ENCODE measurements at regions not wholly inside any gene's neighbourhood (a gene's known extent, or its start where the extent isn't known, plus 50 kb on each side); places are given as distances from the start of the nearest gene placed in this dataset.
"Not testable (repeated sequence)": the region's sequence is repeated elsewhere in the genome, so short reads cannot be mapped to it uniquely, and the experiment has no call there.

DNA sequence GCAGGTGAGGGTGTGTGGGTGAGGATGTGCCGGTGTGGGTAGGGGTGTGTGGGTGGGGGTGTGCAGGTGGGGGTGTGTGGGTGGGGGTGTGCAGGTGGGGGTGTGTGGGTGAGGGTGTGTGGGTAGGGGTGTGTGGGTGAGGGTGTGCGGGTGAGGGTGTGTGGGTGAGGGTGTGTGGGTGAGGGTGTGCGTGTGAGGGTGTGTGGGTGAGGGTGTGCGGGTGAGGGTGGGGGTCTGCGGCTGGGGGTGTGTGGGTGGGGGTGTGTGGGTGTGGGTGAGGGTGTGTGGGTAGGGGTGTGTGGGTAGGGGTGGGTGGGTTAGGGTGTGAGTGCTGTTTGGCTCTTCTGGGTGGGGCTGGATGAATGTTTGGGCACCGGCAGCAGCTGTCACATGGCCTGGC lies 241.4 kb upstream of the POTED start:
- no peak overlapping the region for H3K27ac Mint-ChIP-seq
- H3K27me3 Mint-ChIP-seq (ENCODE audit: low read depth): no peaks in the 10 kb centered on the region; the same call in 1 of the 2 replicates
- TF ChIP-seq, protein P1, sequence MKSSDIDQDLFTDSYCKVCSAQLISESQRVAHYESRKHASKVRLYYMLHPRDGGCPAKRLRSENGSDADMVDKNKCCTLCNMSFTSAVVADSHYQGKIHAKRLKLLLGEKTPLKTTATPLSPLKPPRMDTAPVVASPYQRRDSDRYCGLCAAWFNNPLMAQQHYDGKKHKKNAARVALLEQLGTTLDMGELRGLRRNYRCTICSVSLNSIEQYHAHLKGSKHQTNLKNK (CRISPR knock-in tag; IDR thresholded peaks at IDR 0.05): no peak
- TF ChIP-seq, protein P2, sequence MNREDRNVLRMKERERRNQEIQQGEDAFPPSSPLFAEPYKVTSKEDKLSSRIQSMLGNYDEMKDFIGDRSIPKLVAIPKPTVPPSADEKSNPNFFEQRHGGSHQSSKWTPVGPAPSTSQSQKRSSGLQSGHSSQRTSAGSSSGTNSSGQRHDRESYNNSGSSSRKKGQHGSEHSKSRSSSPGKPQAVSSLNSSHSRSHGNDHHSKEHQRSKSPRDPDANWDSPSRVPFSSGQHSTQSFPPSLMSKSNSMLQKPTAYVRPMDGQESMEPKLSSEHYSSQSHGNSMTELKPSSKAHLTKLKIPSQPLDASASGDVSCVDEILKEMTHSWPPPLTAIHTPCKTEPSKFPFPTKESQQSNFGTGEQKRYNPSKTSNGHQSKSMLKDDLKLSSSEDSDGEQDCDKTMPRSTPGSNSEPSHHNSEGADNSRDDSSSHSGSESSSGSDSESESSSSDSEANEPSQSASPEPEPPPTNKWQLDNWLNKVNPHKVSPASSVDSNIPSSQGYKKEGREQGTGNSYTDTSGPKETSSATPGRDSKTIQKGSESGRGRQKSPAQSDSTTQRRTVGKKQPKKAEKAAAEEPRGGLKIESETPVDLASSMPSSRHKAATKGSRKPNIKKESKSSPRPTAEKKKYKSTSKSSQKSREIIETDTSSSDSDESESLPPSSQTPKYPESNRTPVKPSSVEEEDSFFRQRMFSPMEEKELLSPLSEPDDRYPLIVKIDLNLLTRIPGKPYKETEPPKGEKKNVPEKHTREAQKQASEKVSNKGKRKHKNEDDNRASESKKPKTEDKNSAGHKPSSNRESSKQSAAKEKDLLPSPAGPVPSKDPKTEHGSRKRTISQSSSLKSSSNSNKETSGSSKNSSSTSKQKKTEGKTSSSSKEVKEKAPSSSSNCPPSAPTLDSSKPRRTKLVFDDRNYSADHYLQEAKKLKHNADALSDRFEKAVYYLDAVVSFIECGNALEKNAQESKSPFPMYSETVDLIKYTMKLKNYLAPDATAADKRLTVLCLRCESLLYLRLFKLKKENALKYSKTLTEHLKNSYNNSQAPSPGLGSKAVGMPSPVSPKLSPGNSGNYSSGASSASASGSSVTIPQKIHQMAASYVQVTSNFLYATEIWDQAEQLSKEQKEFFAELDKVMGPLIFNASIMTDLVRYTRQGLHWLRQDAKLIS (CRISPR knock-in tag; IDR thresholded peaks at IDR 0.05; ENCODE audit: borderline replicate concordance): no peak
- TF ChIP-seq, protein P3, sequence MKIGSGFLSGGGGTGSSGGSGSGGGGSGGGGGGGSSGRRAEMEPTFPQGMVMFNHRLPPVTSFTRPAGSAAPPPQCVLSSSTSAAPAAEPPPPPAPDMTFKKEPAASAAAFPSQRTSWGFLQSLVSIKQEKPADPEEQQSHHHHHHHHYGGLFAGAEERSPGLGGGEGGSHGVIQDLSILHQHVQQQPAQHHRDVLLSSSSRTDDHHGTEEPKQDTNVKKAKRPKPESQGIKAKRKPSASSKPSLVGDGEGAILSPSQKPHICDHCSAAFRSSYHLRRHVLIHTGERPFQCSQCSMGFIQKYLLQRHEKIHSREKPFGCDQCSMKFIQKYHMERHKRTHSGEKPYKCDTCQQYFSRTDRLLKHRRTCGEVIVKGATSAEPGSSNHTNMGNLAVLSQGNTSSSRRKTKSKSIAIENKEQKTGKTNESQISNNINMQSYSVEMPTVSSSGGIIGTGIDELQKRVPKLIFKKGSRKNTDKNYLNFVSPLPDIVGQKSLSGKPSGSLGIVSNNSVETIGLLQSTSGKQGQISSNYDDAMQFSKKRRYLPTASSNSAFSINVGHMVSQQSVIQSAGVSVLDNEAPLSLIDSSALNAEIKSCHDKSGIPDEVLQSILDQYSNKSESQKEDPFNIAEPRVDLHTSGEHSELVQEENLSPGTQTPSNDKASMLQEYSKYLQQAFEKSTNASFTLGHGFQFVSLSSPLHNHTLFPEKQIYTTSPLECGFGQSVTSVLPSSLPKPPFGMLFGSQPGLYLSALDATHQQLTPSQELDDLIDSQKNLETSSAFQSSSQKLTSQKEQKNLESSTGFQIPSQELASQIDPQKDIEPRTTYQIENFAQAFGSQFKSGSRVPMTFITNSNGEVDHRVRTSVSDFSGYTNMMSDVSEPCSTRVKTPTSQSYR (CRISPR knock-in tag; IDR thresholded peaks at IDR 0.05): no peak
- TF ChIP-seq, protein P4, sequence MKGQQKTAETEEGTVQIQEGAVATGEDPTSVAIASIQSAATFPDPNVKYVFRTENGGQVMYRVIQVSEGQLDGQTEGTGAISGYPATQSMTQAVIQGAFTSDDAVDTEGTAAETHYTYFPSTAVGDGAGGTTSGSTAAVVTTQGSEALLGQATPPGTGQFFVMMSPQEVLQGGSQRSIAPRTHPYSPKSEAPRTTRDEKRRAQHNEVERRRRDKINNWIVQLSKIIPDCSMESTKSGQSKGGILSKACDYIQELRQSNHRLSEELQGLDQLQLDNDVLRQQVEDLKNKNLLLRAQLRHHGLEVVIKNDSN (CRISPR knock-in tag; IDR thresholded peaks at IDR 0.05): no peak
- no peak for TF ChIP-seq NFATC4 (CRISPR knock-in tag; IDR thresholded peaks at IDR 0.05)
- TF ChIP-seq NFE2L1 (CRISPR knock-in tag; IDR thresholded peaks at IDR 0.05): no peak
- TF ChIP-seq NFYB (CRISPR knock-in tag; conservative IDR thresholded peaks at IDR 0.05; ENCODE audit: low read depth): no peak
- no peaks in the 10 kb centered on the region for H3K4me1 Mint-ChIP-seq
- ChIA-PET POLR2A (no interaction called here), CTCF (no interaction called here)
- H3K36me3 Mint-ChIP-seq: peaks cover 23% of the 10 kb centered on the region
- no peak overlapping the region for H3K4me3 Mint-ChIP-seq
- peaks cover 26% of the 10 kb centered on the region for H3K9me3 Mint-ChIP-seq
- no peak for DNase-seq (ENCODE audit: low spot score)
- ATAC-seq: no peak

DNA sequence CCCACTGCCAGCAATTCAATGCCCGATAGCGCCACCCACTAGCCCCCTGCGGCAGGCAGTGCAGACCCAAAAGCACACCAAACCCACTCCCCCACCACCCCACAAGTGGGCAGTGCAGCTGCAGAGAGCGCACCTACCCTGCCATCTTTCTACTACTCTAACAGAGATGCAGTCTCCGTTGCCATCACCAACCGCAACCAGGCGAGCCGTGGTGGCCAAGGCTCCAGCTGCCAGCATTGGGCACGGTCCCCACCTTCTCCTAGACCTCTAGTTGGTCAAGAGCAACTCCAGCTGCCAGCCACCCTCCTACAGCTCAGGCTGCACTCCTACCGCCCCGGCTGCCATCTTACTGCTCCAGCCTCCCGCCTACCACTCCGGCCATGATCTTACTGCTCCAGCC lies 236.9 kb upstream of the POTED start:
- Mint-ChIP-seq H3K9me3 (peaks cover 21% of the 10 kb centered on the region), H3K36me3 (peaks cover 27% of the 10 kb centered on the region)
- CTCF ChIA-PET; H3K27ac Mint-ChIP-seq; H3K4me1 Mint-ChIP-seq; DNase-seq (ENCODE audit: low spot score); H3K4me3 Mint-ChIP-seq; ATAC-seq; POLR2A ChIA-PET; H3K27me3 Mint-ChIP-seq (ENCODE audit: low read depth): not testable (repeated sequence)

DNA sequence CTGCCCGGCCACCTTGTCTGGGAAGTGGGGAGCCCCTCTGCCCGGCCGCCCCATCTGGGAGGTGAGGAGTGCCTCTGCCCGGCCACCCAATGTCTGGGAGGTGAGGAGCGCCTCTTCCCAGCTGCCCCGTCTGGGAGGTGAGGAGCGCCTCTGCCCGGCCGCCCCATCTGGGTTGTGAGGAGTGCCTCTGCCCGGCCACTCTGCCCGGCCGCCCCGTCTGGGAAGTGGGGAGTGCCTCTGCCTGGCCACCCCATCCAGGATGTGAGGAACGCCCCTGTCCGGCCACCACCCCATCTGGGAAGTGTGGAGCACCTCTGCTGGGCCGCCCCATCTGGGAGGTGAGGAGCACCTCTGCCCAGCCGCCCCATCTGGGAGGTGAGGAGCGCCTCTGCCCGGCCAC lies 230.6 kb upstream of the POTED start:
- POLR2A ChIA-PET; H3K4me3 Mint-ChIP-seq; ATAC-seq; DNase-seq (ENCODE audit: low spot score); H3K27ac Mint-ChIP-seq; CTCF ChIA-PET; H3K4me1 Mint-ChIP-seq; H3K27me3 Mint-ChIP-seq (ENCODE audit: low read depth): not testable (repeated sequence)
- peaks cover 27% of the 10 kb centered on the region for H3K36me3 Mint-ChIP-seq
- H3K9me3 Mint-ChIP-seq: peaks cover 24% of the 10 kb centered on the region

DNA sequence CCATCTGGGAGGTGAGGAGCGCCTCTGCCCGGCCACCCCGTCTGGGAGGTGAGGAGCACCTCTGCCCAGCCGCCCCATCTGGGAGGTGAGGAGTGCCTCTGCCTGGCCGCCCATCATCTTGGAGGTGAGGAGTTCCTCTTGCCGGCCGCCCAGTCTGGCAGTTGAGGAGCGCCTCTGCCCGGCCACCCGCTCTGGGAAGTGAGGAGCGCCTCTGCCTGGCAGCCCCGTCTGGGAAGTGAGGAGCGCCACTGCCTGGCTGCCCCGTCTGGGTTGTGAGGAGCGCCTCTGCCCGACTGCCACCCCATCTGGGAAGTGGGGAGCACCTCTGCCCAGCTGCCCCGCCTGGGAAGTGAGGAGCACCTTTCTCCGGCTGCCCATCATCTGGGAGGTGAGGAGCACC lies 230.0 kb upstream of the POTED start:
- peaks cover 28% of the 10 kb centered on the region for H3K9me3 Mint-ChIP-seq
- POLR2A ChIA-PET; H3K4me1 Mint-ChIP-seq; ATAC-seq; CTCF ChIA-PET; H3K27me3 Mint-ChIP-seq (ENCODE audit: low read depth); H3K4me3 Mint-ChIP-seq; H3K27ac Mint-ChIP-seq; DNase-seq (ENCODE audit: low spot score): not testable (repeated sequence)
- peaks cover 23% of the 10 kb centered on the region for H3K36me3 Mint-ChIP-seq

DNA sequence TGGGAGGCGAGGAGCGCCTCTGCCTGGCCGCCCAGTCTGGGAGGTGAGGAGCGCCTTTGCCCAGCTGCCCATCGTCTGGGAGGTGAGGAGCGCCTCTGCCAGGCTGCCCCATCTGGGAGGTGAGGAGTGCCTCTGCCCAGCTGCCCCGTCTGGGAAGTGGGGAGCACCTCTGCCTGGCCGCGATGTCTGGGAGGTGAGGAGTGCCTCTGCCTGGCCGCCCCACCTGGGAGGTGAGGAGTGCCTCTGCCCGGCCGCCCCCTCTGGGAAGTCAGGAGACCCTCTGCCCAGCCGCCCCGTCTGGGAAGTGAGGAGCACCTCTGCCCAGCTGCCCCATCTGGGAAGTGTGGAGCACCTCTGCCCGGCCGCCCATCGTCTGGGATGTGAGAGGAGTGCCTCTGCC lies 229.0 kb upstream of the POTED start:
- DNase-seq (ENCODE audit: low spot score); CTCF ChIA-PET; H3K27ac Mint-ChIP-seq; ATAC-seq; H3K4me3 Mint-ChIP-seq; POLR2A ChIA-PET; H3K27me3 Mint-ChIP-seq (ENCODE audit: low read depth); H3K4me1 Mint-ChIP-seq: not testable (repeated sequence)
- Mint-ChIP-seq H3K9me3 (peaks cover 35% of the 10 kb centered on the region), H3K36me3 (peaks cover 22% of the 10 kb centered on the region)

DNA sequence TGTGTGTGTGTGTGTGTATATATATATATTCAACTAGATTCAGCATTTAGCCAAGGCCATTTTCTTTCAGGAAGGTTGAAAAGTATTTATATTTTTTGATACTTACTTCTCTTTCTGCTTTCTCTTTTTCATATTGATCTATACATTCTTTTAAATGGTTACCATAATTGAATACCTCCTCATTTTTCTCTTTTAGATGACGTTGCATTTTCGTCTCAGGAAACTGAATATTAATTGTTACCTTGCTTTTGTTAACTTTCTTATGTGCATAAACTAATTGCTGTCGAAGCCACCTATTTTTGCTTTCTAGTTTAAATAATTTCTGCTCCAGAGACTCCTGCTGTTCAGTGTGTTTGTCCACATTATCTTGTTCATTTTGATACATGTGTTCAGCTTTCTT lies 225.4 kb upstream of the POTED start:
- CTCF ChIA-PET: not testable (repeated sequence)

DNA sequence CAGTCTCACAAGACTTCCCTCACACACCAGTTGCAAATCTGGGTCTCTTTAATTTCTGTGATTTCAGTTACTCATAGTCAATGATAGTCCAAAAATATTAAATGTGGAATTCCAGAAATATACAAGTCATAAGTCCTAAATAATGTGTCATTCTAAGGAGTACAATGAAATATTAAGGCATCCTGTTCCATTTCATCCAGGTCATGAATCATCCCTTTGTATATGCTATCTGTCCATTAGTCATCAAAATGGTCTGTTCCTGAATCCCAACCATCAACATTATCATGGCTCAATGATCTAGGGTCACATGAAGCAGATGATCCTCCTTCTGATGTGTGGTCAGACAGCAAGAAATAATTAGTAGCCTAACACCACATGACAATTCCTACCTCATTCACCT lies 200.4 kb upstream of the POTED start:
- DNase-seq (ENCODE audit: low spot score); H3K4me3 Mint-ChIP-seq; H3K27ac Mint-ChIP-seq; H3K4me1 Mint-ChIP-seq; ATAC-seq; CTCF ChIA-PET; H3K27me3 Mint-ChIP-seq (ENCODE audit: low read depth); POLR2A ChIA-PET: not testable (repeated sequence)
- Mint-ChIP-seq H3K36me3 (peaks cover 39% of the 10 kb centered on the region), H3K9me3 (peaks cover 42% of the 10 kb centered on the region)

More for the DNA sequence above, 225.4 kb upstream of the POTED start:
- peaks cover 28% of the 10 kb centered on the region for H3K9me3 Mint-ChIP-seq
- peaks cover 12% of the 10 kb centered on the region for H3K36me3 Mint-ChIP-seq
- DNase-seq (ENCODE audit: low spot score); H3K27ac Mint-ChIP-seq; H3K4me1 Mint-ChIP-seq; ATAC-seq; POLR2A ChIA-PET; H3K4me3 Mint-ChIP-seq; H3K27me3 Mint-ChIP-seq (ENCODE audit: low read depth): not testable (repeated sequence)

DNA sequence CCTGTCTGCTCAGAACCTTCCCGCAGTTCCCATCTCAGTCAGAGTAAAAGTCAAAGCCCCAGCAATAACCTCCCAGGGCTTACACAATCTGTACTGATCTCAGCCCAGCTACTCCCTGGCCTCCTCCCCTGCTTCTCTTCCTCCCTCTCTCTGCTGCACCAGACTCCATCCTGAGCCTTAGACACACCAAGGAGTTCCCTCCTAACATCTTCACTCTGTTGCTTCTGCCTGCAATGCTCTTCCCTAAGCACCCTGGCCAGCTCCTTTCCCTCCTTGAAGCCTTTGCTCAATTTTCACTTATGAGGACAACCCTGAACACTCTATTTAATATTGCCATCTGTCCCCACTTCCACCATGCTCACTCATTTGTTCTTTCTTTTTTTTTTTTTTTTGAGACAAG lies 173.7 kb upstream of the POTED start:
- H3K27ac Mint-ChIP-seq; DNase-seq (ENCODE audit: low spot score); POLR2A ChIA-PET; CTCF ChIA-PET; H3K4me3 Mint-ChIP-seq; H3K4me1 Mint-ChIP-seq; H3K27me3 Mint-ChIP-seq (ENCODE audit: low read depth); ATAC-seq: not testable (repeated sequence)
- H3K9me3 Mint-ChIP-seq: peaks cover 38% of the 10 kb centered on the region
- peaks cover 29% of the 10 kb centered on the region for H3K36me3 Mint-ChIP-seq
